ENCODE measurements at regions not wholly inside any gene's neighbourhood (a gene's known extent, or its start where the extent isn't known, plus 50 kb on each side); places are given as distances from the start of the nearest gene placed in this dataset.

DNA sequence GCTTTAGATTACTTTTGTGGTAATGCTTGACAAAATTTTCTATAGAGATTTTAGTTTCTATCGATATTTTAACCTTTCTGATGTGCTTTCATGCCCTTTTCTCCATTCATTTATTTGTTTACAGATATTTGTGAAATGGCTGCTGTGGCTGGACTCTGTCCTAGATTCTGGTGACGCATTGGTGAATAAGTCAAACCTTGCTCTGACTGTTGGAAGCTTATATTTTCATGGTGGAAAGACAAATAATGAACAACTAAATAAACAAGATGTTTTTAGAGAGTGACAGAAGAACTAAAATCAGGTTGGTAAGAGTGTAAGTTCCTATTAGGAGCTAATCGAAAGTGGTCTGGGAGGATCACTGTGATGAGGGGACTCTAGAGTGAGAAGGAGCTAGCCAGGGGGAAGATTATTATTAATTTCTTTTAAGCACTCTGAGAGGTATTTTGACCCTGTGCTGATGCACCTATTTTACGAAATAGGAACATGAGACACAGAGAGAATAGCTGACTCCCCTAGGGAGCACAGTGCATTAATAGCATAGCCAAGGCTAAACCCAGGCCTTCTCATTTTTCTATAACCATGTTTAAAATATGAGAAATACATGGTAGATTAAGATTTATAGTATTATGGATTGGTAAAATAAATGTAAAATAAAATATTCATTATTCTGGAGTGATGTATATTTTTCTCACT lies 411.9 kb upstream of the ARRDC3 start:
- peaks cover 6% of the 10 kb centered on the region for H3K4me1 Mint-ChIP-seq
- peaks cover 8% of the 10 kb centered on the region for H3K9me3 Mint-ChIP-seq
- CTCF ChIA-PET = no interaction called here
- no peak for ATAC-seq
- DNase-seq (ENCODE audit: low spot score) = no peak
- TF ChIP-seq ZNF121 (CRISPR knock-in tag; IDR thresholded peaks at IDR 0.05) = no peak
- TF ChIP-seq, protein P1, sequence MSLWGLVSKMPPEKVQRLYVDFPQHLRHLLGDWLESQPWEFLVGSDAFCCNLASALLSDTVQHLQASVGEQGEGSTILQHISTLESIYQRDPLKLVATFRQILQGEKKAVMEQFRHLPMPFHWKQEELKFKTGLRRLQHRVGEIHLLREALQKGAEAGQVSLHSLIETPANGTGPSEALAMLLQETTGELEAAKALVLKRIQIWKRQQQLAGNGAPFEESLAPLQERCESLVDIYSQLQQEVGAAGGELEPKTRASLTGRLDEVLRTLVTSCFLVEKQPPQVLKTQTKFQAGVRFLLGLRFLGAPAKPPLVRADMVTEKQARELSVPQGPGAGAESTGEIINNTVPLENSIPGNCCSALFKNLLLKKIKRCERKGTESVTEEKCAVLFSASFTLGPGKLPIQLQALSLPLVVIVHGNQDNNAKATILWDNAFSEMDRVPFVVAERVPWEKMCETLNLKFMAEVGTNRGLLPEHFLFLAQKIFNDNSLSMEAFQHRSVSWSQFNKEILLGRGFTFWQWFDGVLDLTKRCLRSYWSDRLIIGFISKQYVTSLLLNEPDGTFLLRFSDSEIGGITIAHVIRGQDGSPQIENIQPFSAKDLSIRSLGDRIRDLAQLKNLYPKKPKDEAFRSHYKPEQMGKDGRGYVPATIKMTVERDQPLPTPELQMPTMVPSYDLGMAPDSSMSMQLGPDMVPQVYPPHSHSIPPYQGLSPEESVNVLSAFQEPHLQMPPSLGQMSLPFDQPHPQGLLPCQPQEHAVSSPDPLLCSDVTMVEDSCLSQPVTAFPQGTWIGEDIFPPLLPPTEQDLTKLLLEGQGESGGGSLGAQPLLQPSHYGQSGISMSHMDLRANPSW (CRISPR knock-in tag; conservative IDR thresholded peaks at IDR 0.05; ENCODE audit: low read depth) = no peak
- TF ChIP-seq, protein P2, sequence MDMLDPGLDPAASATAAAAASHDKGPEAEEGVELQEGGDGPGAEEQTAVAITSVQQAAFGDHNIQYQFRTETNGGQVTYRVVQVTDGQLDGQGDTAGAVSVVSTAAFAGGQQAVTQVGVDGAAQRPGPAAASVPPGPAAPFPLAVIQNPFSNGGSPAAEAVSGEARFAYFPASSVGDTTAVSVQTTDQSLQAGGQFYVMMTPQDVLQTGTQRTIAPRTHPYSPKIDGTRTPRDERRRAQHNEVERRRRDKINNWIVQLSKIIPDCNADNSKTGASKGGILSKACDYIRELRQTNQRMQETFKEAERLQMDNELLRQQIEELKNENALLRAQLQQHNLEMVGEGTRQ (CRISPR knock-in tag; IDR thresholded peaks at IDR 0.05) = no peak
- TF ChIP-seq, protein P3, sequence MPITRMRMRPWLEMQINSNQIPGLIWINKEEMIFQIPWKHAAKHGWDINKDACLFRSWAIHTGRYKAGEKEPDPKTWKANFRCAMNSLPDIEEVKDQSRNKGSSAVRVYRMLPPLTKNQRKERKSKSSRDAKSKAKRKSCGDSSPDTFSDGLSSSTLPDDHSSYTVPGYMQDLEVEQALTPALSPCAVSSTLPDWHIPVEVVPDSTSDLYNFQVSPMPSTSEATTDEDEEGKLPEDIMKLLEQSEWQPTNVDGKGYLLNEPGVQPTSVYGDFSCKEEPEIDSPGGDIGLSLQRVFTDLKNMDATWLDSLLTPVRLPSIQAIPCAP (CRISPR knock-in tag; IDR thresholded peaks at IDR 0.05) = no peak
- TF ChIP-seq KAT7 (CRISPR knock-in tag; IDR thresholded peaks at IDR 0.05; ENCODE audit: borderline replicate concordance) = no peak
- TF ChIP-seq, protein P4, sequence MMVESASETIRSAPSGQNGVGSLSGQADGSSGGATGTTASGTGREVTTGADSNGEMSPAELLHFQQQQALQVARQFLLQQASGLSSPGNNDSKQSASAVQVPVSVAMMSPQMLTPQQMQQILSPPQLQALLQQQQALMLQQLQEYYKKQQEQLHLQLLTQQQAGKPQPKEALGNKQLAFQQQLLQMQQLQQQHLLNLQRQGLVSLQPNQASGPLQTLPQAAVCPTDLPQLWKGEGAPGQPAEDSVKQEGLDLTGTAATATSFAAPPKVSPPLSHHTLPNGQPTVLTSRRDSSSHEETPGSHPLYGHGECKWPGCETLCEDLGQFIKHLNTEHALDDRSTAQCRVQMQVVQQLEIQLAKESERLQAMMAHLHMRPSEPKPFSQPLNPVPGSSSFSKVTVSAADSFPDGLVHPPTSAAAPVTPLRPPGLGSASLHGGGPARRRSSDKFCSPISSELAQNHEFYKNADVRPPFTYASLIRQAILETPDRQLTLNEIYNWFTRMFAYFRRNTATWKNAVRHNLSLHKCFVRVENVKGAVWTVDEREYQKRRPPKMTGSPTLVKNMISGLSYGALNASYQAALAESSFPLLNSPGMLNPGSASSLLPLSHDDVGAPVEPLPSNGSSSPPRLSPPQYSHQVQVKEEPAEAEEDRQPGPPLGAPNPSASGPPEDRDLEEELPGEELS (CRISPR knock-in tag; IDR thresholded peaks at IDR 0.05) = no peak
- no peak for TF ChIP-seq PRRX2 (CRISPR knock-in tag; IDR thresholded peaks at IDR 0.05)
- TF ChIP-seq, protein P5, sequence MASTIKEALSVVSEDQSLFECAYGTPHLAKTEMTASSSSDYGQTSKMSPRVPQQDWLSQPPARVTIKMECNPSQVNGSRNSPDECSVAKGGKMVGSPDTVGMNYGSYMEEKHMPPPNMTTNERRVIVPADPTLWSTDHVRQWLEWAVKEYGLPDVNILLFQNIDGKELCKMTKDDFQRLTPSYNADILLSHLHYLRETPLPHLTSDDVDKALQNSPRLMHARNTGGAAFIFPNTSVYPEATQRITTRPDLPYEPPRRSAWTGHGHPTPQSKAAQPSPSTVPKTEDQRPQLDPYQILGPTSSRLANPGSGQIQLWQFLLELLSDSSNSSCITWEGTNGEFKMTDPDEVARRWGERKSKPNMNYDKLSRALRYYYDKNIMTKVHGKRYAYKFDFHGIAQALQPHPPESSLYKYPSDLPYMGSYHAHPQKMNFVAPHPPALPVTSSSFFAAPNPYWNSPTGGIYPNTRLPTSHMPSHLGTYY (CRISPR knock-in tag; IDR thresholded peaks at IDR 0.05) = no peak
- TF ChIP-seq JUN (CRISPR knock-in tag; IDR thresholded peaks at IDR 0.05) = no peak
- TF ChIP-seq ZNF138 (CRISPR knock-in tag; conservative IDR thresholded peaks at IDR 0.05) = no peak
- TF ChIP-seq SMAD4 (CRISPR knock-in tag; IDR thresholded peaks at IDR 0.05) = no peak
- no peak for TF ChIP-seq ZNF219 (CRISPR knock-in tag; IDR thresholded peaks at IDR 0.05; ENCODE audit: borderline replicate concordance)
- TF ChIP-seq, protein P6, sequence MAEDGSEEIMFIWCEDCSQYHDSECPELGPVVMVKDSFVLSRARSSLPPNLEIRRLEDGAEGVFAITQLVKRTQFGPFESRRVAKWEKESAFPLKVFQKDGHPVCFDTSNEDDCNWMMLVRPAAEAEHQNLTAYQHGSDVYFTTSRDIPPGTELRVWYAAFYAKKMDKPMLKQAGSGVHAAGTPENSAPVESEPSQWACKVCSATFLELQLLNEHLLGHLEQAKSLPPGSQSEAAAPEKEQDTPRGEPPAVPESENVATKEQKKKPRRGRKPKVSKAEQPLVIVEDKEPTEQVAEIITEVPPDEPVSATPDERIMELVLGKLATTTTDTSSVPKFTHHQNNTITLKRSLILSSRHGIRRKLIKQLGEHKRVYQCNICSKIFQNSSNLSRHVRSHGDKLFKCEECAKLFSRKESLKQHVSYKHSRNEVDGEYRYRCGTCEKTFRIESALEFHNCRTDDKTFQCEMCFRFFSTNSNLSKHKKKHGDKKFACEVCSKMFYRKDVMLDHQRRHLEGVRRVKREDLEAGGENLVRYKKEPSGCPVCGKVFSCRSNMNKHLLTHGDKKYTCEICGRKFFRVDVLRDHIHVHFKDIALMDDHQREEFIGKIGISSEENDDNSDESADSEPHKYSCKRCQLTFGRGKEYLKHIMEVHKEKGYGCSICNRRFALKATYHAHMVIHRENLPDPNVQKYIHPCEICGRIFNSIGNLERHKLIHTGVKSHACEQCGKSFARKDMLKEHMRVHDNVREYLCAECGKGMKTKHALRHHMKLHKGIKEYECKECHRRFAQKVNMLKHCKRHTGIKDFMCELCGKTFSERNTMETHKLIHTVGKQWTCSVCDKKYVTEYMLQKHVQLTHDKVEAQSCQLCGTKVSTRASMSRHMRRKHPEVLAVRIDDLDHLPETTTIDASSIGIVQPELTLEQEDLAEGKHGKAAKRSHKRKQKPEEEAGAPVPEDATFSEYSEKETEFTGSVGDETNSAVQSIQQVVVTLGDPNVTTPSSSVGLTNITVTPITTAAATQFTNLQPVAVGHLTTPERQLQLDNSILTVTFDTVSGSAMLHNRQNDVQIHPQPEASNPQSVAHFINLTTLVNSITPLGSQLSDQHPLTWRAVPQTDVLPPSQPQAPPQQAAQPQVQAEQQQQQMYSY (CRISPR knock-in tag; IDR thresholded peaks at IDR 0.05) = no peak
- TF ChIP-seq EMX1 (CRISPR knock-in tag; IDR thresholded peaks at IDR 0.05) = no peak
- TF ChIP-seq RORB (CRISPR knock-in tag; IDR thresholded peaks at IDR 0.05) = no peak
- POLR2A ChIA-PET = no interaction called here
- H3K27ac Mint-ChIP-seq = no peak overlapping the region
- H3K27me3 Mint-ChIP-seq (ENCODE audit: low read depth) = no peaks in the 10 kb centered on the region
- no peaks in the 10 kb centered on the region for H3K36me3 Mint-ChIP-seq
- no peak overlapping the region for H3K4me3 Mint-ChIP-seq
